ENCODE measurements at regions not wholly inside any gene's neighbourhood (a gene's known extent, or its start where the extent isn't known, plus 50 kb on each side); places are given as distances from the start of the nearest gene placed in this dataset.

DNA sequence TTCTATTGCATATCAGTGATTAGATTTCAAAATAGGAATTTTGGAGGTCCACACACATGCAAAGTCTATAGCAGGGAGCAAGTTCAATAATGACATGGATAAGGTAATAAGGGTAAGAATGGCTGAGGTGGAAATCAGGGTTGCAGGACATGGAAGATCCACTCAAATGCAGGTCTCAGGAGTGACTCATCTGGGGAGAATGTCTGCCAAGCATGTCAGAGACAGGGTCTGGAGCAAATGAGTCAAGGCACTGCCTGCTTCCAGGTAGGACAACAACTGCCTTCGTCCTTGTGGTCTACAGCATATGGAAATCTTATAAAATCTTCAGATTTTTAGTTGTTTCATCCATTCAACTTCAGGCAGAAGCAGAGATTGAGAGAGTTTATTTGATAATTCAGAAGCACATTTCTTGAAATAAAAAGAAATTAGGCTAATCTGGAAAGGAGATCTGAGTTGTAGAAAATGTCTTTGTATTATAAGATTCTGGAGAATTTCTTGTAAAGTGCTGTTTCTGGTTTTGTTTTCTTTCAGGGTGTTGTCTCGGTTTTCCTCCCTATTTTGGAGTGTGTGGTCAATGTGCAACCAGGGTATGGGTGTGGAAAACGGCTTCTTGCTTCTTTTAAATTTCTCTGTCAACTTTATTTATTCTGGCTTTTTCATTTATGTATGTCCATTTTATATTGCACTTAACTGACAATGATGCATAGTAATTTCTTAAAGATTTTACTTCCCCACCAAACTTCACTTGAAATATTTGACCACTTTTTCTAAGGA is 748.8 kb downstream of the LIG4 start:
- DNase-seq (ENCODE audit: low read depth): no peak

GRCh38 chr13:107462501-107462900 is 752.8 kb downstream of the LIG4 start:
- no peak for DNase-seq (ENCODE audit: low read depth)

GRCh38 chr13:107461751-107462150 is 753.6 kb downstream of the LIG4 start:
- no peak for DNase-seq (ENCODE audit: low read depth)

GRCh38 chr13:107459430-107459829 is 755.9 kb downstream of the LIG4 start:
- no peak for DNase-seq (ENCODE audit: low read depth)

DNA sequence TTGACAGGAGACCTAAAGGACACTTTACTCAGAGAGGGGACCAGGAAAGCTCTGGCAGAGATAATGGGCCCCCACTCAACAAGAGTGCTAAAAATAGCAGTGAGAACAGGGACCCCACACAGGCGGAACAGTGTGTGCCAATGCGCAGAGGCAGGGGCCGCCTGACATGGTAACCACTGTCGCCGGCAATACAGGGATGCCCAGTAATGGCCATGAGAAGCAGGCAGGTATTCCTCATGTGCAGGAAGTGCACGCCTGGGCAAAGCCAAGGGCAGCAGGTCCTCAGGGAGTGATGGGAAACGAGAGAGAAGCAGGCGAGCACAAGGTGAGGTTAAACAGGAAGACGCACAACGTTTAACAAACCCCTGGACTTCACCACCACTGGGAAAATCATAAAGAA is 757.1 kb downstream of the LIG4 start:
- DNase-seq (ENCODE audit: low read depth): no peak

GRCh38 chr13:107457686-107458085 is 757.6 kb downstream of the LIG4 start:
- no peak for DNase-seq (ENCODE audit: low read depth)

- no peak for DNase-seq (ENCODE audit: low read depth)
These were observed 758.9 kb downstream of the LIG4 start for GRCh38 chr13:107456431-107456830.

- no peak for DNase-seq (ENCODE audit: low read depth)
These were observed 762.5 kb downstream of the LIG4 start for GRCh38 chr13:107452833-107453232.

GRCh38 chr13:107450931-107451330 is 764.4 kb downstream of the LIG4 start:
- DNase-seq (ENCODE audit: low read depth): no peak

DNA sequence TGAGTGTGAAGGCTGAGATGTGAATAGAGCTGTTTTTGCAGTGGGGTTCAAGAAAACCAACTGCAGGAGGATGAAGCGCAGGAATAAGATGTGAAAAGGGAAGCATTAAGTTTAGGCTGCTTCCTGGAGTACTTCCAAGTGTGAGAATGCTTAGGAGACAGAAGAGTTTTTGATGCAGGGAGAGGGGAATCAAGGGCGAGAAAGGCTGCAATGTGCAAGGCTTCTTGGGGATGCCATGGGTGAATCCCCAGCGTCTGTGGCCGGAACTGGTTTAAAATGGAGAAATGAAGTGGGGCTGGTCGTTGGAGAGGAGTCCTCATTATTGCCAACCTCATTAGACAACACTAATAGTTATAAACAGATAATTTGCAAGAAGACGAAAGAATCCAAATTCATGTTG is 764.9 kb downstream of the LIG4 start:
- no peak for DNase-seq (ENCODE audit: low read depth)

DNA sequence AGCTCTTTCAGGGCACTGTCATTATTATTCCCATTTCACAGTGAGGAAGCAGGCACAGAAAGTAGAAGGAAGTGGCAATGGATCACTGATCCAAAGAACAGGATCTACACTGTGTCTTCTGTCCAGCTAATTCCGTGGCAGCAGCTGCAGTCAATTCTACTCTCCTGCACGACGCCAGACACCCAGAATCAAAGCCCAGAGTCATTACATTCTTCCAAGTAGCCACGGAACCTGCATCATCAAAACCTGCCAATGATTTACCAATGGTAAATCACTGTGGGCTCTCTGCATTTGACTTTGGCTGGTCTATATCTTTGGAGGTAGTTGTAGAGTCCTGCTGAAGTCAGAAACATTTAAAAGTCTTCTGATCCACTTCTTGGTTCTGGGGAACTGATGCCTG is 767.7 kb downstream of the LIG4 start:
- DNase-seq (ENCODE audit: low read depth): no peak

- no peak for DNase-seq (ENCODE audit: low read depth)
These were observed 774.1 kb downstream of the LIG4 start for GRCh38 chr13:107441279-107441678.

GRCh38 chr13:107438251-107438650 is 777.1 kb downstream of the LIG4 start:
- no peak for DNase-seq (ENCODE audit: low read depth)

GRCh38 chr13:107434347-107434746 is 781.0 kb downstream of the LIG4 start:
- DNase-seq (ENCODE audit: low read depth): no peak

GRCh38 chr13:107427536-107427935 is 787.8 kb downstream of the LIG4 start:
- DNase-seq (ENCODE audit: low read depth): no peak

- no peak for DNase-seq (ENCODE audit: low read depth)
These were observed 792.9 kb downstream of the LIG4 start for GRCh38 chr13:107422421-107422820.

DNA sequence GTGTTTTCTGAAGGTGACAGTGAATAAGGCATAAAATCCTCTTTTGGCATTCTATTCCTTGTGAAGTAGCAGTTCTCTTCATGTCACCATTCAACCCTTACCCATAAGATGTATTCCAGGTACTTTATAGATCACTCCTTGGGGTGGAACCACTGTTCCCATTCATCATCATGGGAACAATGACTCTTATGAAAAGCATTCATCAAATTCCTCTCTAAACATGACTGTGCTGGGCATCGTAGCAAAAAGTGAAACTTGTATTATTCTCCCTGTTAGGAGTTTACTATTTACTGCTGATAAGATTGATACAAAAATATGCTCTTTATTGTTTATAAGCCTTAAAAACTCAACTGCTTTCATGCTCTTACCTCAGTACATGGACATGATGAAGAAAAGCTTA is 793.4 kb downstream of the LIG4 start:
- DNase-seq (ENCODE audit: low read depth): no peak

GRCh38 chr13:107421028-107421427 is 794.3 kb downstream of the LIG4 start:
- no peak for DNase-seq (ENCODE audit: low read depth)

- no peak for DNase-seq (ENCODE audit: low read depth)
These were observed 802.3 kb downstream of the LIG4 start for GRCh38 chr13:107413005-107413404.

DNA sequence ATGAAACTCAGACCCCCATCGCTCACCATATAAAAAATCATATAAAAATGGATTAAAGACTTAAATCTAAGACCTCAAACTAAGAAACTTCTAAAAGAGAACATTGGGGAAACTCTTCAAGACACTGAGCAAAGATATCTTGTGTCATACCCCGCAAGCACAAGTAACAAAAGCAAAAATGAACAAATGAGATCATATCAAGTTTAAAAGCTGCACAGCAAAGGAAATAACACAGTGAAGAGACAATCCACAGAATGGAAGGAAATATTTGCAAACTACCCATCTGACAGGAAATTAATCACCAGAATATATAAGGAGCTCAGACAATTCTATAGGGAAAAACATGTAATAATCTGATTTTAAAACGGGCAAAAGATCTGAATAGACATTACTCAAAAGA is 808.3 kb downstream of the LIG4 start:
- no peak for DNase-seq (ENCODE audit: low read depth)

DNA sequence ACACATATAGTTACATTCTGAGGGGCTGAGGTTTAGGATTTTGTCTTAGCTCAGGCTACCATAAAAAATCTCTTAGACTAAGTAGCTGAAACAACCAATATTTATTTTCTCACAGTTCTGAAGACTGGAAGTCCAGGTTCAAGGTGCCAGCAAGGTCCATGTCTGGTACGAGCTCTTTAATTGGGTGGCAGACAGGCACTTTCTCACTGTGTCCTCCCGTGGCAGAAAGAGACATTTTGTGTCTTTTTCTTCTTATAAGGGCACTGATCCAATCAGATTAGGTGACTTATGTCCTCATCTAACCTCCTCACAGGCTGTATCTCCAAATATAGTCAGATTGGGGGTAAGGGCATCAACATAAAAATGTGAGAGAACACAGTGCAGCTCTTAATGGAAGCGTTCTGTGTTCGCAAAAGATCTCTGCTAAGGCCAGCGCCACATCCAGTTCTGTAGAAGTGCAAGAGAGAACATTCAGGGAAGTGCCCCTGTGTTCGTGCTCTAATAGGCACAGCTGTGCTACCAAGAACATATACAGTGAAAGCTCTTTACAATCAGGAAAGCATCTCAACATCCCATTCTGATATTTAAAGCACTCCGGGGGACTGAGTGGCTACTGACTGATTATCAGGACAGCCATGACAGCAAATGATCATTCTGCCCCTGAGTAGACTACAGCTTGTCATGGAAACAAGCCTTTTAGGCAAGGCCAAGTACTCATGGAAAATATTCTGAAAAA is 819.2 kb downstream of the LIG4 start:
- DNase-seq (ENCODE audit: low read depth): no peak

- DNase-seq (ENCODE audit: low read depth): no peak
These were observed 823.1 kb downstream of the LIG4 start for GRCh38 chr13:107392205-107392604.

- no peak for DNase-seq (ENCODE audit: low read depth)
These were observed 819.6 kb upstream of the ARGLU1 start for GRCh38 chr13:107387525-107387924.

Measured in stimulated activated CD8-positive, alpha-beta memory T cell treated with anti-CD3 and anti-CD28 coated beads, Interleukin-15, amount 100 ng/mL, for 1 hour (primary cell).